GM10266 (cell line): ENCODE measurements at regions not wholly inside any gene's neighbourhood (a gene's known extent, or its start where the extent isn't known, plus 50 kb on each side); places are given as distances from the start of the nearest gene placed in this dataset.

ENCODE experiments used
- DNase-seq: peaks from one replicate; pipeline ENCODE4 v3.0.0; 2012; ENCODE audit errors: extremely low spot score
- CTCF ChIP-seq: IDR thresholded peaks from 2 replicates; pipeline ENCODE4 v1.5.1; 2012; ENCODE audit warnings: mild to moderate bottlenecking, low read depth; ENCODE audit not compliant: control insufficient read depth, insufficient read depth; ENCODE audit errors: missing control alignments

- DNase-seq: no peak
- TF ChIP-seq CTCF: no peak
Observed at GRCh38 chr3:106268696-106269095, 399.9 kb upstream of the CBLB start.

- DNase-seq: no peak
- no peak for TF ChIP-seq CTCF
Observed at GRCh38 chr3:106272302-106272701, 403.5 kb upstream of the CBLB start.

- no peak for TF ChIP-seq CTCF
- DNase-seq: no peak
Observed at GRCh38 chr3:106275592-106275991, 406.8 kb upstream of the CBLB start.

GRCh38 chr3:106276151-106276550 lies 407.3 kb upstream of the CBLB start:
- TF ChIP-seq CTCF: no peak

GRCh38 chr3:106276755-106277612 lies 408.2 kb upstream of the CBLB start:
- no peak for TF ChIP-seq CTCF

More at GRCh38 chr3:106276151-106276550, 407.3 kb upstream of the CBLB start:
- DNase-seq: no peak

GRCh38 chr3:106277731-106278130 lies 408.9 kb upstream of the CBLB start:
- TF ChIP-seq CTCF: no peak

More at GRCh38 chr3:106276755-106277612, 408.2 kb upstream of the CBLB start:
- DNase-seq: no peak

GRCh38 chr3:106281221-106281620 lies 412.4 kb upstream of the CBLB start:
- no peak for DNase-seq
- no peak for TF ChIP-seq CTCF

More at GRCh38 chr3:106277731-106278130, 408.9 kb upstream of the CBLB start:
- no peak for DNase-seq
